RWPE1 (cell line): ENCODE measurements at regions not wholly inside any gene's neighbourhood (a gene's known extent, or its start where the extent isn't known, plus 50 kb on each side); places are given as distances from the start of the nearest gene placed in this dataset.

ENCODE experiments used
- CTCF ChIA-PET: fragments of 350-600 bp; sonication (Branson Sonifier 250); formaldehyde crosslinking; extraction: SDS; loops from one replicate; lab custom pipeline; 2021; lab: Yijun Ruan, JAX
- POLR2A ChIA-PET: fragments of 400-600 bp; formaldehyde crosslinking; extraction: SDS; loops from one replicate; lab custom pipeline; 2020; ENCODE audit warnings: antibody characterized with exemption; ENCODE audit not compliant: low non-redundant PET; lab: Yijun Ruan, JAX
- DNase-seq: peaks from one replicate; pipeline ENCODE4 v3.0.0; 2012; ENCODE audit warnings: low spot score
- H3K27ac ChIP-seq: fragments of 450-650 bp; 2 replicates; pipeline ENCODE4 v1.5.1; 2017
- CTCF ChIP-seq: fragments of 450-650 bp; conservative IDR thresholded peaks from 2 replicates; pipeline ENCODE4 v1.5.1; 2017; ENCODE audit warnings: low read depth, mild to moderate bottlenecking

- no peak for DNase-seq
- no peak overlapping the region for H3K27ac ChIP-seq
- no peak for TF ChIP-seq CTCF
- ChIA-PET POLR2A (no interaction called here), CTCF (no interaction called here)
Measured at GRCh38 chr20:20929341-20929740, 176.8 kb downstream of the LINC00237 start.

GRCh38 chr20:20926222-20926905 is 179.8 kb downstream of the LINC00237 start:
- no peak for DNase-seq
- H3K27ac ChIP-seq: no peak overlapping the region
- CTCF ChIA-PET: no interaction called here
- no peak for TF ChIP-seq CTCF
- POLR2A ChIA-PET: no interaction called here

GRCh38 chr20:20920433-20920832 is 185.7 kb downstream of the LINC00237 start:
- TF ChIP-seq CTCF: no peak
- POLR2A ChIA-PET: no interaction called here
- DNase-seq: no peak
- CTCF ChIA-PET: interaction anchor here (0.6 kb wide), 1 partner anchor 679 kb away, joined by 3 read pairs; no protein-coding TSS in a partner anchor
- H3K27ac ChIP-seq: no peak overlapping the region

DNA sequence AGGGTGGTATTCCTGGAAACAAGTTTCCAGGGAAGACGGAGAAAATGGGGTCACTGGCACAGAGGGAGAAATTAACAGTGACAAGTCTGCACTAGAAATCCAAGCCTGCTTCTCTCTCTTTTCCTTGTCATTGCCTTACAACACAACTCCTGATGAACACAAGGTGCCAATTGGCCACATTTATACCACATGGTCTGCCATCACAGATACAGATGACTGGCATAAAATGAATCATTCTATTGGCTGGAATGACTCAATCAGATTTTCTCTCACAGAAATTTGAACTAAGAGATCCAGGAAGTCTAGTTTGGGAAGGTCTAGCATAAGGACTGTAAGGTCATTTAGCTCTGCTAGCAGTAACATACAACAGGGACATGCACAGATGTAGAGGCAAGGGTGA is 190.3 kb downstream of the LINC00237 start:
- no peak for DNase-seq
- H3K27ac ChIP-seq: no peak overlapping the region
- ChIA-PET CTCF (no interaction called here), POLR2A (no interaction called here)
- no peak for TF ChIP-seq CTCF

DNA sequence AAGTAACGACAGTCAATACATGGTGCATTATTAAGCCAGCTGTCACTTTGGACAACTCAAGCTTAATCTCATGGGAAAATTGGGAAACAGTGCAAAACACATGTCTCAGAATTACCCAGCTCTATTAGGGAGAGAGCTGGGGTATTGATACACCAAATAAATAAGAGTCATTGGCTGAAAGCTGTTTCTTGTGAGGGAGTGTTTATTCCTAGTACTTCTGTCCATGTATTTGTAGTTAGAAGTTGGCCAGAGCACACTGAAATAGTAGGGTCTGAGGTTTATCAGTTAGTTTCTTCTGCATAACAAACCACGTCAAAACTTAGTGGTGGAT is 192.0 kb upstream of the RALGAPA2 start:
- POLR2A ChIA-PET: no interaction called here
- DNase-seq: no peak
- H3K27ac ChIP-seq: no peak overlapping the region
- CTCF ChIA-PET: no interaction called here
- no peak for TF ChIP-seq CTCF

GRCh38 chr20:20903773-20904500 is 191.5 kb upstream of the RALGAPA2 start:
- H3K27ac ChIP-seq: no peak overlapping the region
- CTCF ChIA-PET: no interaction called here
- no peak for DNase-seq
- POLR2A ChIA-PET: no interaction called here
- TF ChIP-seq CTCF: no peak
